ENCODE measurements at regions not wholly inside any gene's neighbourhood (a gene's known extent, or its start where the extent isn't known, plus 50 kb on each side); places are given as distances from the start of the nearest gene placed in this dataset.
"Not testable (repeated sequence)": the region's sequence is repeated elsewhere in the genome, so short reads cannot be mapped to it uniquely, and the experiment has no call there.

DNA sequence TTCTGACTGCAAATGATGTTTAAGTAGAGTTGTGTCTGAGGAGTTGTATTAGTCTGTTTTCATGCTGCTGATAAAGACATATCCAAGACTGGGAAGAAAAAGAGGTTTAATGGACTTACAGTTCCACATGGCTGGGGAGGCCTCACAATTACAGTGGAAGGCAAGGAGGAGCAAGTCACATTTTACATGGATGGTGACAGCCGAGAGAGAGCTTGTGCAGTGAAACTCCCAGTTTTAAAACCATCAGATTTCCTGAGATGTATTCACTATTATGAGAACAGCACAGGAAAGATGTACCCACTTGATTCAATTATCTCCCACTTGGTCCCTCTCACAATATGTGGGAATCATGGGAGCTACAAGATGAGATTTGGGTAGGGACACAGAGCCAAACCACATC, 370.1 kb downstream of the DSC3 start:
- not testable (repeated sequence) for H3K36me3 ChIP-seq (replicated peaks; ENCODE audit: control insufficient read depth, insufficient read depth, low read length); H3K4me3 ChIP-seq (ENCODE audit: insufficient read depth, low read depth, low read length); H3K27me3 ChIP-seq (ENCODE audit: control insufficient read depth, insufficient read depth, low read length); DNase-seq

DNA sequence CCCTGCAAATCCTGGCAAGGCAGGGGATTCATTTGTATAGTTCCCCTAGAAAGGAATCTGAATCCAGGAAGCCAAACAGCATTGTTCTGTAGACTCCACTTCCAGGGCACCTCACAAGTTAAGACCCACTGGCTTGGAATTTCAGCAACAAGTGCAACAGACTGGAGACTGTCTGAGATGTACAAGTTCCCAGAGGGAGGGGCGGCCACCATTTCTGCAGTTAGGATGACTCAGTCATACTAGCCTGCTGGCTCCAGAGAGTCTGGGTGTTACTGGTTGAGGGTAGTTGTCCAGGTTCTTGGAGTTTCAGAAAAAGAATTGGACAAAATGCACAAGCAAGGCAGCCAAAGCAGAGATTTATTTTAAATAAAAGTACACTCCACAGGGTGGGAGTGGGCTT, 384.2 kb downstream of the DSC3 start:
- Histone ChIP-seq H3K27me3 (ENCODE audit: control insufficient read depth, insufficient read depth, low read length) (no peaks in the 10 kb centered on the region), H3K4me3 (ENCODE audit: insufficient read depth, low read depth, low read length) (no peak overlapping the region), H3K36me3 (replicated peaks; ENCODE audit: control insufficient read depth, insufficient read depth, low read length) (no peaks in the 10 kb centered on the region)
- no peak for DNase-seq

DNA sequence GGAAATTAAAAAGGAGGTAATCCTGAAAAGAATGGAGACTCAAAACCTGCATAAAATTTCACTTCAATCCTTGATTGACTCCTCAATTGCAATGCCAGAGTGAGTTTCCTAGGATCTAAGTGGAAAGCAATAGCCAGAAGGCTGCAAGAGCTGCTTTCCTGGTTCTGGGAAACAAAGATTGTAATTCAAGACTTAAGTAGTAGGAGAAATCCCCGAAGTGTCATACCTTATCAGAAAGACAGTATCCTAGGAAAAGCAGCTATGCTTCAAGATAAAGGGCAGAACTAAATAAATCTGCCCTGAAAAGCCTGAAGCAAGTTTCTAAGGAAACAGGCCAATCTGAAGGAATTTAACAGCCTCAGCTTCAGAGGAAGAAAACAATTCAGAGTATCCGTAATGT, 390.2 kb downstream of the DSC3 start:
- no peaks in the 10 kb centered on the region for H3K36me3 ChIP-seq (replicated peaks; ENCODE audit: control insufficient read depth, insufficient read depth, low read length)
- no peak for DNase-seq
- H3K27me3 ChIP-seq (ENCODE audit: control insufficient read depth, insufficient read depth, low read length), result no peaks in the 10 kb centered on the region
- no peak overlapping the region for H3K4me3 ChIP-seq (ENCODE audit: insufficient read depth, low read depth, low read length)

DNA sequence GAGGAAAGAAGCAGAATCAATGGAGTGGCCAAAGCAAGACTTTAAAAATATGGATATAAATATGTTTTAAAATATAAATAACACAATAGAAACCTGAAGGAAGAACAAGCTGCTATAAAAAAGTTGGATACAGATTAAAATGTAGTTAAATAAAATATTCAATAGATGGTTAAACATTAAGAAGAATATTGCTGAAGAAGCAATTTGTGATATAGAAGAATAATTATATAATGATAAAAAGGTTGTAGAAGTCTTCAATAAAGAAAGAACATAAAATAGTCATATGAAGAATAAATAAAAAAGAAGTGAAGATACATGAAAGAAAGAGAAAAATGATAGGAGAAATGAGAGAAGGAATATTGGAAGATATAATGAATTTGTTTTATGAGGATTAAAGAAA, 392.0 kb downstream of the DSC3 start:
- Histone ChIP-seq H3K36me3 (replicated peaks; ENCODE audit: control insufficient read depth, insufficient read depth, low read length) (no peaks in the 10 kb centered on the region), H3K4me3 (ENCODE audit: insufficient read depth, low read depth, low read length) (no peak overlapping the region), H3K27me3 (ENCODE audit: control insufficient read depth, insufficient read depth, low read length) (no peaks in the 10 kb centered on the region)
- no peak for DNase-seq

DNA sequence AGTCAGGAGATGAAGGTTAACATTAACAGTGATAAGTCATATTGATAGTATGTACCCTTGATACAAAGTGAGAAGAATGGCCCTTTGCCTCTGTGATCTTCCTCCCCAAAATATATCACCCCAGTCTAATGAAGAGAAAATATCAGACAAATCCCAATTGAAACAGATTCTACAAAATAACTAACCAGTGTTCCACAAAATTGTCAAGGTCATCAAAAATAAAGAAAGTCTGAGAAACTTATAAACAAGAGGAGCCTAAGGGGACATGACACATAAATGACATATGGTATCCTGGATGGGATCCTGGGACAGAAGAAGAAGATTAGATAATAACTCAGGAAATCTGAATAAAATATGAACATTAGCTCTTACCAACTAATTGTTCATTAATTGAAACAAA, 398.4 kb downstream of the DSC3 start:
- H3K4me3 ChIP-seq (ENCODE audit: insufficient read depth, low read depth, low read length), result no peak overlapping the region
- DNase-seq, result no peak
- H3K36me3 ChIP-seq (replicated peaks; ENCODE audit: control insufficient read depth, insufficient read depth, low read length), result no peaks in the 10 kb centered on the region
- no peaks in the 10 kb centered on the region for H3K27me3 ChIP-seq (ENCODE audit: control insufficient read depth, insufficient read depth, low read length)

DNA sequence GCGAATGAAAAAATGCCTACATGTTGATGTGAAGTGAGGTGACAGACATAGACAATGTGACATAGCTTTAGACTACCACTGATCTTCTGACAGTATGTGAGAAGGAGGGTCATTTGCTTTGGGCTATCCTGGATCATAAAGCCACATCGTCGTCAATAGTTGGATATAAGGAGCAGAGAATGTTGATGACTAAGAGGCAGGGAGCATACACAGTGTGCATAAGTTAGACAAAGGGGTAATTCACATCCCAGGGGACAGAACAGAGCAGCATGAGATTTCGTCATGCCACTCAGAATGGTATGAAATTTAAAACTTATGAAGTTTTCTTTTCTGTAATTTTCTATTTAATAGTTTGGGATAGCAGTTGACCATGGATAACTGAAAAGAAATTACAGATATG, 403.2 kb downstream of the DSC3 start:
- Histone ChIP-seq H3K4me3 (ENCODE audit: insufficient read depth, low read depth, low read length) (no peak overlapping the region), H3K36me3 (replicated peaks; ENCODE audit: control insufficient read depth, insufficient read depth, low read length) (no peaks in the 10 kb centered on the region), H3K27me3 (ENCODE audit: control insufficient read depth, insufficient read depth, low read length) (no peaks in the 10 kb centered on the region)
- no peak for DNase-seq

DNA sequence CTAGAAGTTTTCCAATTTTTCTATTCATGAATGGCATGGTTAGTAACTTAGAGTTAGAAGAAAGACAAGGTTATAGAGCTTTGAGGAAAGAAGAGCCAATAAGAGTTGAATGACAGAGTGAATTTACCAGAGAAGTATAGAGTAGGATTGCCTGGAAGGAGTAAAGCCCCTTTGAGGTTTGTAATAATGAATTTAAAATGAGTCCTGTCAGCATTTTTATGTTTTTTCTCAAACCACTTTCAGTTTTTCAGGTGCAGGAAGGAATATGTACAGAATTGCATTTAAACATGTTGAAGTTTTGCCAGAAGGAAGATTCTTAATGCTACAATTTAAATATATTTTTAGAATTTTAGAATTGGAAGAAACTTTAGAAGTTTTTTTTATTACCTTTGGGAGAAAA, 408.3 kb downstream of the DSC3 start:
- no peaks in the 10 kb centered on the region for H3K36me3 ChIP-seq (replicated peaks; ENCODE audit: control insufficient read depth, insufficient read depth, low read length)
- no peak for DNase-seq
- no peaks in the 10 kb centered on the region for H3K27me3 ChIP-seq (ENCODE audit: control insufficient read depth, insufficient read depth, low read length)
- H3K4me3 ChIP-seq (ENCODE audit: insufficient read depth, low read depth, low read length), result no peak overlapping the region

DNA sequence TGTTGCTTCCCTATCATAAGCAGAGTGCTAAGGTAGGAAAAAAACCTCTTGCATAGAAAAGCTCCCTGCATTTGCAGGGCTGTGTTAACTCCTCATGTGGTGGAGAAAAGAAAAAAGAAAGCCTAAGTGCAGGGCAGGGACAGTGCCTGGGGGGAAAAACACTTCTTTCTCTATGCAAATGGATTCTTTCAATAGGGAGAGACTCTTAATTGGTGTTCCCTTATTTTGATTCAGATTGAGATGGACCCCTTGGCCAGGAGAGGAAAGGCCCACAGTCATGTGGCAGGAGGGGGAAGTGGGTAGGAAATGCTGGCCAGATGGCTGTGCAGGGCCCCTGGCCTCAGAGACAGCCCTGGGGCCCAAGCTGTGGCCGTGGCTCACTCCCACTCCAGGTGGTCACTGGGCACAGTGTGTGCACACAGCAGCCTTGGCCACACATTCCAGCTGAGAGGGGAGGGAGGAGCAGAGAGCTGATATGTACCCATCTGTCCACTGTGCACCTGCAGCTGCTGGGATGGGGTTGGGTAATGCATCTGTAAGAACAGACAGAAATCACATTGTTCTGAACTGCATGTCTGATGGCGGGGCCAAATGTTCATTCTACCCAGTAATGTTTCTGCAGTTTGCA, 410.4 kb downstream of the DSC3 start:
- Histone ChIP-seq H3K27me3 (ENCODE audit: control insufficient read depth, insufficient read depth, low read length) (no peaks in the 10 kb centered on the region), H3K36me3 (replicated peaks; ENCODE audit: control insufficient read depth, insufficient read depth, low read length) (no peaks in the 10 kb centered on the region), H3K4me3 (ENCODE audit: insufficient read depth, low read depth, low read length) (no peak overlapping the region)
- peak; percentile 21 for DNase-seq

DNA sequence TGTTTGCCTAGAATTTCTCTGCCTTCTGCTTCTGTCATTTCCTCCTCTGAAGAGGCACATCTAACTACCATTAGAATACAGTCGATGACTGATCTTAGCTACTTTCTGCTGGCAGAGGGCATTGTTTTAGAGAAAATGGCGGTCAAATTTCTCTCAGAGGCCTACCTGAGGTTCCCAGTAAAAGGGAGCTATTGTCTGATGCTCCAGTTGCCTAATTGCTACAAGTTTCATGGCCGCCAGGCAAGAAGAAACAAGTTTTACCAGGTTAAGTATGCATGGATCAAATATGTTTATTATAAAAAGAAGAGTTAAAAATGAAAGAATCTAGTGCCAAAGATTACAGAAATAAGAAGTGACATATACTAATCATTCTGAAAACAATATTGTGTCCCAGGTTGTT, 416.6 kb downstream of the DSC3 start:
- H3K4me3 ChIP-seq (ENCODE audit: insufficient read depth, low read depth, low read length), result no peak overlapping the region
- H3K36me3 ChIP-seq (replicated peaks; ENCODE audit: control insufficient read depth, insufficient read depth, low read length), result no peaks in the 10 kb centered on the region
- no peak for DNase-seq
- no peaks in the 10 kb centered on the region for H3K27me3 ChIP-seq (ENCODE audit: control insufficient read depth, insufficient read depth, low read length)

DNA sequence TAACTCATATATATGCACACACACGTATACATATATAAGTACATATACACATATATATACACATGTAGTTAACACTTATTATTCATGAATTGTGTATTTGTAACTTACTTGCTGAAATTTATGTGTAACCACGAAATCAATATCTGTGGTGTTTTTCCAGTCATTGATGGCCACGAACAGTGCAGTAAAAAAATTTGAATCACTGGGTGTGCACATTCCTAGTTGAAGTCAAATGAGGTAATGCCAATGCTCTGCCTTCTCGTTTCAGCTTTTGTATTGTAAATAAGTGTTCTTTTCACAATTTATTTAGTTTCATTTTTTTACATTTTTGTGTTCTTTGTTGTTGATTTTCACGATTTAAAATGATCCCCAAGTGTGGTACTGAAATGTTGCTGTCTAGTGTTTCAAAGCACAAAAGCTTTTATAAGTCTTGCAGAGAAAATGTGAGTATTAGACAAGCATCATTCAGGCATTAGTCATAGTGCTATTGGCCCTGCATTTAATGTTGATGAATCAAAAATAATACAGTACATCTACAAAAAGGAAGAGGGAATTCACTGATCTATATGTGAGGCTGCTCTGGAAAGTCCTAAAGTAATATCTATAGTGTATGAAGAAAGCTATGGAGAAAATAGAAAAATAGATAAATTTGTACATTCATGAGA, 419.0 kb downstream of the DSC3 start:
- no peak overlapping the region for H3K4me3 ChIP-seq (ENCODE audit: insufficient read depth, low read depth, low read length)
- no peak for DNase-seq
- no peaks in the 10 kb centered on the region for H3K27me3 ChIP-seq (ENCODE audit: control insufficient read depth, insufficient read depth, low read length)
- H3K36me3 ChIP-seq (replicated peaks; ENCODE audit: control insufficient read depth, insufficient read depth, low read length), result no peaks in the 10 kb centered on the region

DNA sequence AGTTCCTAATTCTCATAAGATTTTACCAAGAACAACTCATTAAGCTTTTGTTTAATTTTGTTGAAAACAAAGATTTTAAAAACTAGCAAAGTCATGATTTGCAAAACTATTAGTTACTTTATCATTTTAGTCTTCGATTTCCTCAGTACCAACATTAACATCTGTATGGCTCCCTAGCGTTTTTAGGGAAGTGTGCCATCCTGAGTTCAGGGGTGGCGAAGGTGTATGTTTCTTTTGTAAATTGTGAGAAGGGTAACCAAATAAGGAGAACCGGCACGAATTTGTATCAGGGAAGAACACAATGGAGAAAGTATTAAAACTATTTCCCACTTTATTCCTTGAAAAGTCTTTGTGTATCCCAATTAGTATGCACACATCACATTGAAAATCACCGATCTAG, 419.9 kb downstream of the DSC3 start:
- no peaks in the 10 kb centered on the region for H3K36me3 ChIP-seq (replicated peaks; ENCODE audit: control insufficient read depth, insufficient read depth, low read length)
- no peak overlapping the region for H3K4me3 ChIP-seq (ENCODE audit: insufficient read depth, low read depth, low read length)
- peak; percentile 3 for DNase-seq
- H3K27me3 ChIP-seq (ENCODE audit: control insufficient read depth, insufficient read depth, low read length), result no peaks in the 10 kb centered on the region

DNA sequence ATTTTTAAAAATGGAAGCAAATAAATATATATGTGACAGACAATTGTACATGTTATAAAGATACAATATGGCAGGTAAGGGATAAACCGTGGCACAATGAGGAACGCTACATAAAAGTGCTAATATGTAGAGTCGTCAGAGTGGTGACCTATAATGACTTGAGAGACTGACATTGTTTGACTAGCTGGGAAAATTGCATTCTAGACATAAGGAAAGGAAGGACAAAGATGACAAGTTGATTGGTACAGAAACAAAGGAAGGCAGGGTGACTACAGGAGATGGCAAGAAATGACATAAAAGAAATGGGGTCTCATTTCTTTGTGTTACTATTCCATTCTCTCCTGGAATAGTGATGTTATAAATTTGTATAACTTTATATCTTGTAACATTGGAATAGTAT, 420.4 kb downstream of the DSC3 start:
- no peak for DNase-seq
- H3K4me3 ChIP-seq (ENCODE audit: insufficient read depth, low read depth, low read length), result no peak overlapping the region
- H3K27me3 ChIP-seq (ENCODE audit: control insufficient read depth, insufficient read depth, low read length), result no peaks in the 10 kb centered on the region
- H3K36me3 ChIP-seq (replicated peaks; ENCODE audit: control insufficient read depth, insufficient read depth, low read length), result no peaks in the 10 kb centered on the region

DNA sequence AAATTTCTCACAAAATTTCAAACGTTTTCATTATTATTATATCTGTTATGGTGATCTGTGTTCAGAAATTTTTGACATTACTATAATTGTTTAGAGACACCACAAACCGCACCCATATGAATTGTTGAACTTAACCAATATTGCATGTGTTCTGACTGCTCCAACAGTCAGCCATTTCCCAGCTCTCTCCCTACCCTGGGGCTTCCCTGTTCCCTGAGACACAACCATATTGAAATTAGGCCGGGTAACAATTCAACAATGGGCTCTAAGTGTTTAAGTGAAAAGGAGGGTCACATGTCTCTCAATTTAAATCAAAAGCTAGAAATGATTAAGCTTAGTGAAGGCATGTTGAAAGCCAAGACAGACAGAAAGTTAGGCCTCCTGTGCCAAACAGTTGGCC, 424.0 kb downstream of the DSC3 start:
- H3K36me3 ChIP-seq (replicated peaks; ENCODE audit: control insufficient read depth, insufficient read depth, low read length), result no peaks in the 10 kb centered on the region
- no peak overlapping the region for H3K4me3 ChIP-seq (ENCODE audit: insufficient read depth, low read depth, low read length)
- no peak for DNase-seq
- H3K27me3 ChIP-seq (ENCODE audit: control insufficient read depth, insufficient read depth, low read length), result no peaks in the 10 kb centered on the region

DNA sequence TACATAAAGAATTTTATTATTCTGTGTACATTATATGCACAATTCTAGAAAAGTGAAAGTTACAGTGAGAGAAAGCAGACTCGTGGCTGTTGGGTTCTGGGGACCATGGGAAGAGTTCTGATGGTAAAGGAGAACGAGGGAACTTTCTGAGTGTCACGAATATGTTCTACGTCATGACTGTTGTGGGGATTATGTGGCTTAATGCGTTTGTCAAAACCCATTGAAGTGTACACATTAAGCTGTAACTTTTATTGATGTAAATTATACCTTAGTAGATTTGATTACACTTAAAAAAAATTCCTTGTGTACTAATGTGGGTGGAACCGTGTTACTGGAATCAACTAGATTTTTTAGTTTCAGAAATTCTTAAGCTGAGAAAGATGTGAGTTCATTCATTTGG, 426.1 kb downstream of the DSC3 start:
- H3K27me3 ChIP-seq (ENCODE audit: control insufficient read depth, insufficient read depth, low read length), result no peaks in the 10 kb centered on the region
- DNase-seq, result no peak
- H3K4me3 ChIP-seq (ENCODE audit: insufficient read depth, low read depth, low read length), result no peak overlapping the region
- H3K36me3 ChIP-seq (replicated peaks; ENCODE audit: control insufficient read depth, insufficient read depth, low read length), result no peaks in the 10 kb centered on the region

DNA sequence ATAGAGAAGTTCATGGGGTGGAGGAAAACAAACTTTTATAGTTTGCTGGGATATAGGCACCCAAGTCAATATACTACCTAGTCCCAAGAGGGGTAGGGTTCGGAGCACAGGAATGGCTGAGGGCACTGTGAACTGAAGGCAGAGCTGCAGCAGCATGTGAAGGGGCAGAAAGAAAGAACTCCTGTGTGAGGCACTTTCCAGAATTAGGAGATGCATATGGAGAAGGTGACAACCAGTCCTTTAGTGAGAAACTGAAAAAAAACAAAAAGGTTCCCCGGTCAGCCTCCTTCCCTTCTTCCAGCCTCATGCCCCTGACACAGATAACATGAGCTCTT, 429.1 kb downstream of the DSC3 start:
- H3K27me3 ChIP-seq (ENCODE audit: control insufficient read depth, insufficient read depth, low read length), result no peaks in the 10 kb centered on the region
- no peak for DNase-seq
- no peak overlapping the region for H3K4me3 ChIP-seq (ENCODE audit: insufficient read depth, low read depth, low read length)
- no peaks in the 10 kb centered on the region for H3K36me3 ChIP-seq (replicated peaks; ENCODE audit: control insufficient read depth, insufficient read depth, low read length)

DNA sequence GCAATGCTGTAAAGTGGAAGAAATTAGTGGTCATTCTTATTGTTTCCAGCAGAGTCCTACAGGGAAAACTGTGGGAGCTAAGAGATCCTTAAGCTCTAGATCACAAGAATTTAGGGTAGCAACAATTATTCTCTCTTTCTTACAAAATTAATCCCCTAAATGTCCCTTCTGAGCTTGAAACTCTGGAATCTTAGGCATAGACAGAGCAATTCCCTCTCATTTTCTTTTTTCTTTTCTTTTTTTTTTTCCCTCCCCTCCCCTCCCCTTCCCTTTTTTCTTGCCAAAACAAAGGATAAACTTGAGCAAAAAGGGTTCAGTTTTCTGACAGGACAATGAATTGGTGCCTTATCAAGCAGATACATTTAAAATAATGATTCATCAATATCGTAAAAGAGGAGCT, 441.0 kb downstream of the DSC3 start:
- DNase-seq, result no peak
- Histone ChIP-seq H3K27me3 (ENCODE audit: control insufficient read depth, insufficient read depth, low read length) (no peaks in the 10 kb centered on the region), H3K36me3 (replicated peaks; ENCODE audit: control insufficient read depth, insufficient read depth, low read length) (no peaks in the 10 kb centered on the region), H3K4me3 (ENCODE audit: insufficient read depth, low read depth, low read length) (no peak overlapping the region)

Data from H7 (cell line).